ENCODE measurements at regions not wholly inside any gene's neighbourhood (a gene's known extent, or its start where the extent isn't known, plus 50 kb on each side); places are given as distances from the start of the nearest gene placed in this dataset.

DNA sequence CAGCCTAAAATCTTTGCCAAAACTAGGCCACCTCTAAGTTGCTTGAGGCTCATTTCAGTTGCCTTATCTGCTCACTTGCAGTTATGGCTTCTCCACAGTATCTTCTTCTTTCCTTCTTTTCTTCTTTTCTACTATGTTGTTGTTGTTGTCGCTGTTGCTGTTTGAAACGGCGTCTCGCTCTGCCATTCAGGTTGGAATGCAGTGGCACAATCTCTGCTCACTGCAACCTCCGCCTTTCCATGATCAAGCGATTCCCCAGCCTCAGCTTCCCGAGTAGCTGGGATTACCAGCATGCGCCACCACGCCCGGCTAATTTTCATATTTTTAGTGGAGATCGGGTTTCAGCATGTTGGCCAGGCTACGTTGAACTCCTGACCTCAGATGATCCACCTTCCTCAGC, 210.8 kb upstream of the NR2F2 start:
- no peak overlapping the region for H3K27ac ChIP-seq (ENCODE audit: low read length)
- H3K9ac ChIP-seq (ENCODE audit: low read depth, low read length) = no peak overlapping the region
- H3K4me1 ChIP-seq (ENCODE audit: insufficient read depth, low read length) = peaks cover 6% of the 10 kb centered on the region; the same call in 1 of the 2 replicates
- no peak overlapping the region for H3K4me3 ChIP-seq (ENCODE audit: low read length)
- H3K9me3 ChIP-seq (ENCODE audit: insufficient read depth, low read depth, low read length) = no peaks in the 10 kb centered on the region
- H3K27me3 ChIP-seq (ENCODE audit: insufficient read depth, low read length) = no peaks in the 10 kb centered on the region
- no peaks in the 10 kb centered on the region for H3K36me3 ChIP-seq (ENCODE audit: insufficient read depth, low read depth, low read length)

DNA sequence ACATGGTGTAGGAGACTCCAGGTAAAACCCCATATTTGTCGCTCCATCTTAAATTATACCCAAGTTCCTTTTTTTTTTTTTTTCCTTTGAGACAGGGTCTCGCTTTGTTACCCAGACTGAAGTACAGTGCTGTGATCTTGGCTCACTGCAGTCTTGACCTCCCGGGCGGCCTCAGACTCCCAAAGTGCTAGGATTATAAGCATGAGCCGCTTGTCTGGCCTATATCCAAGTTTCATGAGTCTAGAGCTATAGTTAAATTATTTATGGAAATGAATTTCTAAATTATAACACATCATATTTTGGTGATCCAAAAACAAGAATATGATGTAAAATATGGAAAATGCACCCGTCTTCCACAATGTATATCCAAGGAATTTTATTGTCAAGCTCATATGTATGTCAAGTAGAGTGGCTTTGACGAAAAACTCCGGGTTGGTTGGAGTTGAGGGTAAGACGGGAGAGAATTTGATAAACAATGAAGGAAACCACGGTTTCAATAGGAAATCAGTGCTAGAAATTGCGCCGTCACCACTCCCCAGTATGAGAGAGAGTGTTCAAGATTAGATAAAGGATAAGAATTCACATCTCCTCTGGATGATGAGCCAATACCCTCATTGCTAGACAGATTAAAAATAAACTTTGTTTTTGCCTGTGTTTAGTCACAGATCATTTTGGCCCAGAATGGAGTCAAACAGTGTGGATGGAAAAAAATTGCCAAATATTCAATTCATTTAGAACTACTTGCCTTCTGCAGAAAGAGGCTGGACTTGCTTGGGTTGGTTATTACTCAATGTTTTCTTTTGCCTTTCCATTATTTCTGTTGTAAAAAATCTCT, 209.2 kb upstream of the NR2F2 start:
- no peak overlapping the region for H3K9ac ChIP-seq (ENCODE audit: low read depth, low read length)
- no peaks in the 10 kb centered on the region for H3K9me3 ChIP-seq (ENCODE audit: insufficient read depth, low read depth, low read length)
- H3K27ac ChIP-seq (ENCODE audit: low read length) = no peak overlapping the region
- H3K4me1 ChIP-seq (ENCODE audit: insufficient read depth, low read length) = no peaks in the 10 kb centered on the region
- no peaks in the 10 kb centered on the region for H3K27me3 ChIP-seq (ENCODE audit: insufficient read depth, low read length)
- H3K36me3 ChIP-seq (ENCODE audit: insufficient read depth, low read depth, low read length) = no peaks in the 10 kb centered on the region
- H3K4me3 ChIP-seq (ENCODE audit: low read length) = no peak overlapping the region

DNA sequence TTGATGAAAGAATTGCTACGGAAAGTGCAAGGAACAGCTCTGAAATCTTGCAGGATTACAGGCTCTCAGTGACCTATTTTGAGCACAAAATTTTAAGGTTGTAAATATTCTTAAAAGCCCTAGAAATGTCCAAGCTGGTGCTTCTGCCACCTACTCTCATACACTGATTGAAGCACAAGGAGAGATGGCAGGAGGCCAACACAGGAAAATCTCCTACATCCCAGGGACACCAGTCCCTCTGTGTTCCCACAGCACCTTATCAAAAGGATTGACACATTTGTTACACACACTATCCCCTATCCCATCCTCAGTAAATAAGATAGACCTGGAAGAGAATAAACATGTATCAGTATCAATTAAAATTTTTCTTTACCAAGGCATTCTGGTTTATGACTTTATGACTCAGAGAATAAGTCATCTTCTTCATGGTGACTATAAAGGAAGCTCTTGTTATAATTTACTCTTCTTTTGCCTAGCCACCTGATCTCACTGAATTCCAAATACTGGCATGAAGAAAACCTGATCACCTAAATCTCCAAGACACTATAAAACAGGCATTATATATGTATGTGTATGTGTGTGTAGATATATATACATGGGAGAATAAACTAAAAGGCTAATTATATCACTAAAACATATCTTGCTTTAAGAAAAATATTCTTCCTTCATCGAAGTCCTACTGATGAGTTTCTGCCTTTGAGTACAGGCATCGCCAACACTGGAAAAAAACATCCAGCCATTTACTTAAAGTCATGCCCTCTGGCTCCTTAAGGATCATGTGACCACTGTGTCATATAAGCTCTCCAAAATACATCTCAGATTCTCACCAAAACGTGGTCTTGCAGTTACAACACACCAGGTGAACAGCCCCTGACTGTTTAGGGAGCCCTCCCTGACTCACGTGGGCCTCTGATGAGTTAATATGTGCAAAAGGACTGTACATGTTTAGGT, 208.1 kb upstream of the NR2F2 start:
- Histone ChIP-seq H3K9me3 (ENCODE audit: insufficient read depth, low read depth, low read length) (no peaks in the 10 kb centered on the region), H3K4me3 (ENCODE audit: low read length) (no peak overlapping the region), H3K27me3 (ENCODE audit: insufficient read depth, low read length) (no peaks in the 10 kb centered on the region), H3K9ac (ENCODE audit: low read depth, low read length) (no peak overlapping the region), H3K36me3 (ENCODE audit: insufficient read depth, low read depth, low read length) (no peaks in the 10 kb centered on the region), H3K27ac (ENCODE audit: low read length) (no peak overlapping the region), H3K4me1 (ENCODE audit: insufficient read depth, low read length) (no peaks in the 10 kb centered on the region)

DNA sequence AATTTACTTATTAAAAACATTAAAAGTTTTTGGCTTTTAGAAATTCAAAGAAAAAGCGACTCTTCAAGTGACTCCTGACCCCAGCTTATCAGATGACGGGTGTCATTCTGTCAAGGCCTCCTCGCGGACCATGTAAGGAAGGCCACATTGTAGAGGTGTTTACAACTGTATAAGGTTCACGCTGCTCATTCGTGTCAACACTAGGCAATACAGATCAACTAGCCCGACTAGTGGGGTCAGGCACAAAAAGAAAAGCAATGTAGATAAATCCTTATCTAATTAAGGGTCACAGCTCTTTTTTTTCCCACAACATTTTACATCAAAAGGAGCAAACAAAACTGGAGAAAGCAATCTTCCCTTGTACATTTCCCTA, 207.5 kb upstream of the NR2F2 start:
- H3K4me1 ChIP-seq (ENCODE audit: insufficient read depth, low read length) = no peaks in the 10 kb centered on the region
- no peak overlapping the region for H3K4me3 ChIP-seq (ENCODE audit: low read length)
- H3K27me3 ChIP-seq (ENCODE audit: insufficient read depth, low read length) = no peaks in the 10 kb centered on the region
- no peaks in the 10 kb centered on the region for H3K9me3 ChIP-seq (ENCODE audit: insufficient read depth, low read depth, low read length)
- no peak overlapping the region for H3K27ac ChIP-seq (ENCODE audit: low read length)
- H3K36me3 ChIP-seq (ENCODE audit: insufficient read depth, low read depth, low read length) = no peaks in the 10 kb centered on the region
- H3K9ac ChIP-seq (ENCODE audit: low read depth, low read length) = no peak overlapping the region

DNA sequence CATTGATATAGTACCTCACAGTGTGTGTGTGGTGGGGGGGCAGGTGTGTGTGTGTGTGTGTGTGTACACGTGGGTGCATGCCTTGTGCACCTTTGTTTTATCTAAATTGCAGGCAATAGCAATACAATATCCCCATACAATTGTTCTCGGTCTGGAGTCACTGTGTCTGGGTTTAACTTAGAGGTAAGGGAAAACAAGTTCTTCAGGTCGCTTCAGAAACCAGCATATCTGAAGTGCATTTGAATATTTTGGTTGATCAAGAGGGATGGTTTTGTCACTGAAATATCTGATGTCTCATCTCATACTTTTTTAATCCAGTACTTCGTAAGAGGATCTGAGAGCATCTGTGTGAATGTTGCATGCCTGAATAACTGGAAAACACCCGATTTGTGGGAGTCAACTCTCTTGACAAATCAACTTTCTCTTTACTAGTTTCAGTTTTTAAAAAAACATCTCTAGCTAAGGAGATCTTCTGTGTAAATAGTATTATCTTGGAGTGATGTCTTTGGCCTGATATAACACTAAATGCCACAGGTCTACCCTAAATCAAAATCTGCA, 206.8 kb upstream of the NR2F2 start:
- H3K4me3 ChIP-seq (ENCODE audit: low read length) = no peak overlapping the region
- H3K36me3 ChIP-seq (ENCODE audit: insufficient read depth, low read depth, low read length) = no peaks in the 10 kb centered on the region
- no peaks in the 10 kb centered on the region for H3K27me3 ChIP-seq (ENCODE audit: insufficient read depth, low read length)
- H3K9me3 ChIP-seq (ENCODE audit: insufficient read depth, low read depth, low read length) = no peaks in the 10 kb centered on the region
- H3K9ac ChIP-seq (ENCODE audit: low read depth, low read length) = no peak overlapping the region
- no peak overlapping the region for H3K27ac ChIP-seq (ENCODE audit: low read length)
- no peaks in the 10 kb centered on the region for H3K4me1 ChIP-seq (ENCODE audit: insufficient read depth, low read length)

DNA sequence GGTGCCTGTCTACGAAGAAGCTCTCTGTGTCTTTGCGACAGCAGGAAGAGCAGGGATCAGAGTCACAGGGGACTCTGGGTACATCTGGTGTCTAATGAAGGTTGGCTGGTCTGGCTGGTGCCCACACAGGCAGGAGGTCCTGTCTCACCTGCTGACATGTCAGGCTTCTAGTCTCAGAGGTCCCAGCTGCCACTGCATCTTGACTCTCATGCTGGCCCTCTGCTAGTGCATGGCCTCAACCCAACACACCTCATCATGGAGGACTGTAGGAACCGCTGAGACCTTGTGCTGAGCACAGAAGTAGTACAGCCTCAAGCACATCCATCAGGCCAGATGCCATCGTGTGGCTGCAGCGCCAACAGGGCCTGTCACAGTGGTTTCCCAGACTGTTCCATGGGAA, 206.1 kb upstream of the NR2F2 start:
- no peak overlapping the region for H3K9ac ChIP-seq (ENCODE audit: low read depth, low read length)
- H3K36me3 ChIP-seq (ENCODE audit: insufficient read depth, low read depth, low read length) = no peaks in the 10 kb centered on the region
- no peak overlapping the region for H3K4me3 ChIP-seq (ENCODE audit: low read length)
- no peaks in the 10 kb centered on the region for H3K27me3 ChIP-seq (ENCODE audit: insufficient read depth, low read length)
- H3K27ac ChIP-seq (ENCODE audit: low read length) = no peak overlapping the region
- no peaks in the 10 kb centered on the region for H3K9me3 ChIP-seq (ENCODE audit: insufficient read depth, low read depth, low read length)
- H3K4me1 ChIP-seq (ENCODE audit: insufficient read depth, low read length) = no peaks in the 10 kb centered on the region

DNA sequence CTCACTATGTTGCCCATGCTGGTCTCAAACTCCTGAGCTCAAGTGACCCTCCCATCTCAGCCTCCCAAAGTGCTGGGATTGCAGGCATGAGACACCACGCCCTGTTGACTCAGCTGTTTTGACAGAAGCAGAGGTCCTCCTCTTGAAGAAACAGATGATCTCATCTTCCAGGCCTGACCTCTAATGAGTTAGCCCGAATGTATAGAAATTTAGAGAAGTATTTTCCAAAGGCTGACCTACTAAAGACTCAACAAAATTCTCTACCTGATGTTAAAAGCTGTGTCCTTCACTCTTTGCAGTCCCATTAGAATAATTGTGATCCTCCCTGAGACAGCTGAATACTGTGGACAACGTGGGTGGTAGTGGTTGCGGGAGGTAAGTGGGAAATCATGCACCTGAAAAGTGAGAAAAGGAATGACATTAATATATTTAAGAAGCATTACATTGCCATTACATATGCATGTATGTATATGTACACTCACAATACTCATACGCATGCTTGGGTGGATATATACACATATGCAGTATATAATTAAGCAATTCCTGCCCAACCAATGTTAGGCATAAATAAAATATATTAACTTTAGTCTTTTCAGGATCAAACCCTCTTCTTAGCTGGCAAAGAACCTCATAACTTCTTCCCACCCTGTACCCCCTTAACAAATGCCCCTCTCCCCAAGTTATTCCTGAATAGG, 204.6 kb upstream of the NR2F2 start:
- no peak overlapping the region for H3K27ac ChIP-seq (ENCODE audit: low read length)
- no peaks in the 10 kb centered on the region for H3K9me3 ChIP-seq (ENCODE audit: insufficient read depth, low read depth, low read length)
- no peaks in the 10 kb centered on the region for H3K27me3 ChIP-seq (ENCODE audit: insufficient read depth, low read length)
- no peaks in the 10 kb centered on the region for H3K36me3 ChIP-seq (ENCODE audit: insufficient read depth, low read depth, low read length)
- H3K9ac ChIP-seq (ENCODE audit: low read depth, low read length) = no peak overlapping the region
- no peaks in the 10 kb centered on the region for H3K4me1 ChIP-seq (ENCODE audit: insufficient read depth, low read length)
- H3K4me3 ChIP-seq (ENCODE audit: low read length) = no peak overlapping the region

DNA sequence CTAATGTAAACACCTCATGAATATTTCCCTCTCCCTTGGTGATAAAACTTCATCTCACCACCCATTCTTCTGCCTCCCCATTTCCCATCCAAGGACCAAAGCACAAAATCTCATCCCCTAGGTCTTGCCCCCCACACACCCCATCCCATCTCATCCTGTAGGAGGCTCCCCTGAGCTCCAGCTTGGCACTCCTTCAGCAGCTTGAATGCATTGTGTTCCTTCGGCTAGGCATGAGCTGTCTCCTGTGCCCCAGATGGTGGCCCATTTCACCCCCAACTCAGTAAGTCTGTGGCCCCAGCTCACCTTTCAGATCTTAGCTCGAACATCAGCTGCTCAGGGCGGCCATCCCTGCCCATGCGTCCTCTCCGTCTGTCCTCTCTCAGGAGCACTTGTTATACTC, 203.6 kb upstream of the NR2F2 start:
- Histone ChIP-seq H3K27ac (ENCODE audit: low read length) (no peak overlapping the region), H3K9ac (ENCODE audit: low read depth, low read length) (no peak overlapping the region)

DNA sequence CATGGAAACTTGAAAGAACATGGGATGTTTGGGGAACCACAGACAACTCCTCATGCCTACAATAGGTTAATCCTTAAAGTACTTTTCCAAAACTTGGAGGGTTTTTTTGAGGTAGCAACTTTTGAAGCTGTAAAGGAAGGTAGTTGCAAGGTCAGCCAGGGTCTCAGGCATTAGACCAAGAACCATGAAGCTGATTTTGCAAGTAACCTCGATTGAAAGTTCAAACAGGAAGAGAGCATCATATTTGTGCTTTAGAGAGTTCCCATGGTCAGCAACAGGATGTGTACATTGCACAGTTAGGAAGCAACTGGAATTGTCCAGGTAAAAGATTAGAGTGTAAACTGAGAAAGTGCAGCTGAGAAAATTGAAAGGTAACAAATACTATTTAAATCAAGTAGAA, 199.8 kb upstream of the NR2F2 start:
- Histone ChIP-seq H3K27me3 (ENCODE audit: insufficient read depth, low read length) (no peaks in the 10 kb centered on the region), H3K4me1 (ENCODE audit: insufficient read depth, low read length) (no peaks in the 10 kb centered on the region), H3K36me3 (ENCODE audit: insufficient read depth, low read depth, low read length) (no peaks in the 10 kb centered on the region), H3K4me3 (ENCODE audit: low read length) (no peak overlapping the region), H3K9me3 (ENCODE audit: insufficient read depth, low read depth, low read length) (no peaks in the 10 kb centered on the region), H3K27ac (ENCODE audit: low read length) (no peak overlapping the region), H3K9ac (ENCODE audit: low read depth, low read length) (no peak overlapping the region)

More for the DNA sequence above, 203.6 kb upstream of the NR2F2 start:
- Histone ChIP-seq H3K4me3 (ENCODE audit: low read length) (no peak overlapping the region), H3K4me1 (ENCODE audit: insufficient read depth, low read length) (no peaks in the 10 kb centered on the region), H3K36me3 (ENCODE audit: insufficient read depth, low read depth, low read length) (no peaks in the 10 kb centered on the region), H3K9me3 (ENCODE audit: insufficient read depth, low read depth, low read length) (no peaks in the 10 kb centered on the region), H3K27me3 (ENCODE audit: insufficient read depth, low read length) (no peaks in the 10 kb centered on the region)

DNA sequence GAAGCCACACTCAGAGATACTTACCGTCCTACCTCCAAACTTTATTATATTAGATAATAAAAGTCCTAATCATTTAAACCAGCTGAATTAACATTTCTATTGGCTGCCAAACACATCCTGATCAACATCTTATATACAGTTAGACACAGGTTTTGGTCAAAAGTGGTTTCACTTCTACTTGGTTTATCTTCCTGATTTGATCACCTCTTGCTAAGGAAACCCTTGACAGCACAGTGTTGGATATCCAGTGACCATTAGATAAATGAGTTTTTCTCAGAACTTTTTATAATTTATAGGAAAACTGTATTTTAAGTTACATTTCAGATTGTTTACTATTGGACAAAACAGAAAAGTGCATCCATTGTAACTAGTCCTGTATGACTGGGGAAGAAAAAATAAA, 198.4 kb upstream of the NR2F2 start:
- Histone ChIP-seq H3K4me3 (ENCODE audit: low read length) (no peak overlapping the region), H3K4me1 (ENCODE audit: insufficient read depth, low read length) (no peaks in the 10 kb centered on the region), H3K36me3 (ENCODE audit: insufficient read depth, low read depth, low read length) (no peaks in the 10 kb centered on the region), H3K27me3 (ENCODE audit: insufficient read depth, low read length) (no peaks in the 10 kb centered on the region), H3K9ac (ENCODE audit: low read depth, low read length) (no peak overlapping the region), H3K27ac (ENCODE audit: low read length) (no peak overlapping the region), H3K9me3 (ENCODE audit: insufficient read depth, low read depth, low read length) (no peaks in the 10 kb centered on the region)

Measured in iPS-20b (cell line).